GM23248 (cell line): ENCODE measurements at regions not wholly inside any gene's neighbourhood (a gene's known extent, or its start where the extent isn't known, plus 50 kb on each side); places are given as distances from the start of the nearest gene placed in this dataset.

ENCODE experiments used
- DNase-seq: peaks from one replicate; pipeline ENCODE4 v3.0.0-alpha.2; 2015
- H2AFZ ChIP-seq: fragments of 200-600 bp; sonication (generic); 2 replicates; pipeline ENCODE4 v1.6.1; 2016; ENCODE audit warnings: antibody characterized with exemption
- H3F3A ChIP-seq: fragments of 200-600 bp; sonication (generic); 2 replicates; pipeline ENCODE4 v1.6.1; 2016; ENCODE audit warnings: mild to moderate bottlenecking, antibody characterized with exemption, mixed run types; ENCODE audit not compliant: insufficient read depth
- H3K27ac ChIP-seq: fragments of 200-600 bp; sonication (generic); 2 replicates; pipeline ENCODE4 v1.5.1; 2016; ENCODE audit warnings: mild to moderate bottlenecking
- H3K27me3 ChIP-seq: fragments of 200-600 bp; sonication (generic); replicated peaks from 2 replicates; pipeline ENCODE4 v1.6.1; 2016; ENCODE audit warnings: mild to moderate bottlenecking; ENCODE audit not compliant: insufficient read depth
- H3K36me3 ChIP-seq: fragments of 200-600 bp; sonication (generic); 2 replicates; pipeline ENCODE4 v1.6.1; 2016; ENCODE audit warnings: low read depth, mild to moderate bottlenecking
- H3K4me1 ChIP-seq: fragments of 200-600 bp; sonication (generic); 2 replicates; pipeline ENCODE4 v1.6.1; 2016; ENCODE audit warnings: mild to moderate bottlenecking; ENCODE audit not compliant: insufficient read depth
- H3K4me2 ChIP-seq: fragments of 200-600 bp; sonication (generic); one replicate; pipeline ENCODE4 v1.6.1; 2016; ENCODE audit warnings: mild to moderate bottlenecking; ENCODE audit not compliant: unreplicated experiment
- H3K4me3 ChIP-seq: fragments of 200-600 bp; sonication (generic); 2 replicates; pipeline ENCODE4 v1.5.1; 2016; ENCODE audit warnings: mild to moderate bottlenecking
- H3K79me2 ChIP-seq: fragments of 200-600 bp; sonication (generic); 2 replicates; pipeline ENCODE4 v1.6.1; 2016; ENCODE audit warnings: mild to moderate bottlenecking; ENCODE audit not compliant: insufficient read depth
- H3K9ac ChIP-seq: fragments of 200-600 bp; sonication (generic); 2 replicates; pipeline ENCODE4 v1.6.1; 2016; ENCODE audit warnings: mild to moderate bottlenecking
- H3K9me2 ChIP-seq: fragments of 200-600 bp; sonication (generic); 2 replicates; pipeline ENCODE4 v1.6.1; 2016; ENCODE audit warnings: mixed run types, mild to moderate bottlenecking, moderate library complexity; ENCODE audit not compliant: insufficient read depth
- H3K9me3 ChIP-seq: fragments of 200-600 bp; sonication (generic); one replicate; pipeline ENCODE4 v1.6.1; 2017; ENCODE audit warnings: low read depth
- H4K20me1 ChIP-seq: fragments of 200-600 bp; sonication (generic); 2 replicates; pipeline ENCODE4 v1.6.0; 2016; ENCODE audit not compliant: insufficient read depth
- EZH2 ChIP-seq: fragments of 200-600 bp; sonication (generic); IDR thresholded peaks from 2 replicates; pipeline ENCODE4 v1.6.1; 2018; ENCODE audit warnings: antibody characterized with exemption, mild to moderate bottlenecking; ENCODE audit not compliant: insufficient read depth, poor library complexity, severe bottlenecking
- EZH2phosphoT487 ChIP-seq: fragments of 200-600 bp; sonication (generic); IDR thresholded peaks from 2 replicates; pipeline ENCODE4 v1.6.1; 2018; ENCODE audit warnings: antibody characterized with exemption, moderate library complexity, mild to moderate bottlenecking, low read depth; ENCODE audit not compliant: insufficient read depth
- WGBS, 2 experiments: methylation state at CpG; one replicate each; pipeline ENCODE4 v1.1.6; 2015 to 2017; ENCODE audit warnings: low lambda C conversion rate in 2 of 2, low coverage in 1 of 2; ENCODE audit errors: missing lambda C conversion rate in 2 of 2; 5-methylcytosine and 5-hydroxymethylcytosine counted together
- in situ Hi-C: fragments of 300-500 bp; cut with MboI; formaldehyde crosslinking; loops from 2 replicates; pipeline ENCODE4 v1.15.0; 2020

DNA sequence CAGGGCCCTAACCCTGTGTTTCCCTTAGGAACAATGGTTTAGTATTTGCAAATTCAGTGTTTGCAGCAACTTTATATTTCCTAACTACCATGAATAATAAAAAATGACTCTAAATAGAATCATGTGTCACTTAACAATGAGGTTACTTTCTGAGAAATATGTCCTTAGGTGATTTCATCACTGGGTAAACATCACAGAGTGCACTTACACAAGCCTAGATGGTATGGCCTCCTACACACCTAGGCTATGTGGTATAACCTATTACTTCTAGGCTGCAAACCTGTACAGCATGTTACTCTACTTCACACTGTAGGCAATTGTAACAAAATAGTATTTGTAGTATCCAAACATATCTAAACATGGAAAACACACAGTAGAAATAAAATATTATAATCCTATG lies 1174.6 kb upstream of the LRRTM3 start:
- no peak overlapping the region for H3K4me3 ChIP-seq
- no peak for TF ChIP-seq EZH2phosphoT487
- no peak for TF ChIP-seq EZH2
- H3K36me3 ChIP-seq: no peaks in the 10 kb centered on the region

GRCh38 chr10:65751896-65752295 lies 1173.9 kb upstream of the LRRTM3 start:
- no peak overlapping the region for H3K27ac ChIP-seq
- H3K4me3 ChIP-seq: no peak overlapping the region
- in situ Hi-C loops: no loop called here
- no peak for DNase-seq
- no peaks in the 10 kb centered on the region for H3K4me1 ChIP-seq
- H3K9ac ChIP-seq: no peak overlapping the region
- H3K79me2 ChIP-seq: no peaks in the 10 kb centered on the region
- no peaks in the 10 kb centered on the region for H4K20me1 ChIP-seq
- H3K9me2 ChIP-seq: no peaks in the 10 kb centered on the region
- H3F3A ChIP-seq: no peaks in the 10 kb centered on the region
- TF ChIP-seq EZH2 (no peak), EZH2phosphoT487 (no peak)
- no peaks in the 10 kb centered on the region for H3K36me3 ChIP-seq
- no peak overlapping the region for H3K4me2 ChIP-seq
- H3K27me3 ChIP-seq: no peaks in the 10 kb centered on the region
- no peaks in the 10 kb centered on the region for H3K9me3 ChIP-seq
- H2AFZ ChIP-seq: no peak overlapping the region
- 0 to 6% methylated on average over 1 of the region's 1 CpG for WGBS, 2 experiments

More for the DNA sequence above, 1174.6 kb upstream of the LRRTM3 start:
- no peaks in the 10 kb centered on the region for H3K79me2 ChIP-seq
- H2AFZ ChIP-seq: no peak overlapping the region
- H3K4me1 ChIP-seq: no peaks in the 10 kb centered on the region
- in situ Hi-C loops: no loop called here
- H3F3A ChIP-seq: no peaks in the 10 kb centered on the region
- H4K20me1 ChIP-seq: no peaks in the 10 kb centered on the region
- H3K27me3 ChIP-seq: no peaks in the 10 kb centered on the region
- H3K4me2 ChIP-seq: no peak overlapping the region
- H3K27ac ChIP-seq: no peak overlapping the region
- no peak overlapping the region for H3K9ac ChIP-seq
- H3K9me3 ChIP-seq: no peaks in the 10 kb centered on the region
- no peak for DNase-seq
- no peaks in the 10 kb centered on the region for H3K9me2 ChIP-seq

GRCh38 chr10:65753532-65753931 lies 1172.3 kb upstream of the LRRTM3 start:
- H3K9me2 ChIP-seq: no peaks in the 10 kb centered on the region
- H3K27me3 ChIP-seq: no peaks in the 10 kb centered on the region
- no peak overlapping the region for H3K9ac ChIP-seq
- H4K20me1 ChIP-seq: no peaks in the 10 kb centered on the region
- H3K4me3 ChIP-seq: no peak overlapping the region
- H3K79me2 ChIP-seq: no peaks in the 10 kb centered on the region
- H3F3A ChIP-seq: no peaks in the 10 kb centered on the region
- no peaks in the 10 kb centered on the region for H3K36me3 ChIP-seq
- WGBS, 2 experiments: 3% methylated on average over 1 of the region's 1 CpG
- H3K27ac ChIP-seq: no peak overlapping the region
- no peak for DNase-seq
- H3K4me2 ChIP-seq: no peak overlapping the region
- TF ChIP-seq EZH2phosphoT487: no peak
- TF ChIP-seq EZH2: no peak
- no peaks in the 10 kb centered on the region for H3K4me1 ChIP-seq
- no peaks in the 10 kb centered on the region for H3K9me3 ChIP-seq
- H2AFZ ChIP-seq: no peak overlapping the region
- in situ Hi-C loops: no loop called here

DNA sequence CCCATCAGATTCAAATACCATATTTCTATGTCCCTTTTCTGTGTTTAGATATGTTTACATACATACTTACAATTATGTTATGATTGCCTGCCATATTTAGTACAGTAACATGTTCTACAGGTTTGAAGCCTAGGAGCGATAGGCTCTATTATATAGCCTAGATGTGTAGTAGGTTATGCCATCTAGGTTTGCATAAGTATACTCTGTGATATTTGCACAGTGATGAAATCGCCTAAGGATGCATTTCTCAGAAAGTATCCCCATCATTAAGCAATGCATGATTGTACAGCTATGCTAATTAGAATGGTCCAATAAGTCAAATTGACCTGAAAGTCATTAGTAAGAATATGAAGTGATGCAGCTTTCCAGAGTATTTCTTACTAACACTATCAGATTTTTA lies 1171.7 kb upstream of the LRRTM3 start:
- in situ Hi-C loops: no loop called here
- H3K4me2 ChIP-seq: no peak overlapping the region
- no peaks in the 10 kb centered on the region for H4K20me1 ChIP-seq
- no peaks in the 10 kb centered on the region for H3K79me2 ChIP-seq
- no peak overlapping the region for H3K27ac ChIP-seq
- H3F3A ChIP-seq: no peaks in the 10 kb centered on the region
- H3K27me3 ChIP-seq: no peaks in the 10 kb centered on the region
- WGBS, 2 experiments: 28 to 32% methylated on average over 2 of the region's 2 CpGs
- H3K4me1 ChIP-seq: no peaks in the 10 kb centered on the region
- no peaks in the 10 kb centered on the region for H3K9me3 ChIP-seq
- DNase-seq: no peak
- TF ChIP-seq EZH2phosphoT487 (no peak), EZH2 (no peak)
- no peak overlapping the region for H3K4me3 ChIP-seq
- H3K9ac ChIP-seq: no peak overlapping the region
- no peak overlapping the region for H2AFZ ChIP-seq
- no peaks in the 10 kb centered on the region for H3K36me3 ChIP-seq
- no peaks in the 10 kb centered on the region for H3K9me2 ChIP-seq

DNA sequence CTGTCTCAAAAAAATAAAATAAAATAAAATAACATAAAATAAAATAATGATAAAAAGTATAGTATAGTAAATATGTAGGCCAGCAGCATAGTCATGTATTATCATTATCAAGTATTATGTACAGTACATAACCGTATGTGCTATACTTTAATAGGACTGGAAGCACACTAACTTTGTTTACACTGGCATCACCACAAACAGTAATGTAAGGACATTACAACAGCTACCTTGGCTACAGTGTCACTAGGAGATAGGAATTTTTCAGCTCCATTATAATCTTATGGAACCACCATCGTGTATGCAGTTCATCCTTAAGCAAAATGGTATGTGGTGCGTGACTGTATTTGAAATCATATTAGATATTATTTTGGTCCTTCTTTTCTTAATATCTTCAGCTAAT lies 1163.5 kb upstream of the LRRTM3 start:
- Histone ChIP-seq H3K27me3 (no peaks in the 10 kb centered on the region), H2AFZ (no peak overlapping the region), H3F3A (no peaks in the 10 kb centered on the region), H3K9me3 (no peaks in the 10 kb centered on the region), H3K36me3 (no peaks in the 10 kb centered on the region), H3K4me1 (no peaks in the 10 kb centered on the region), H4K20me1 (no peaks in the 10 kb centered on the region), H3K9me2 (no peaks in the 10 kb centered on the region), H3K79me2 (no peaks in the 10 kb centered on the region), H3K4me3 (no peak overlapping the region), H3K4me2 (no peak overlapping the region), H3K27ac (no peak overlapping the region), H3K9ac (no peak overlapping the region)
- TF ChIP-seq EZH2phosphoT487: no peak
- no peak for TF ChIP-seq EZH2
- in situ Hi-C loops: no loop called here
- DNase-seq: no peak
- 29 to 33% methylated on average over 3 of the region's 3 CpGs for WGBS, 2 experiments
